ENCODE measurements at regions not wholly inside any gene's neighbourhood (a gene's known extent, or its start where the extent isn't known, plus 50 kb on each side); places are given as distances from the start of the nearest gene placed in this dataset.
"Not testable (repeated sequence)": the region's sequence is repeated elsewhere in the genome, so short reads cannot be mapped to it uniquely, and the experiment has no call there.

GRCh38 chr1:195327361-195327760 is 1280.9 kb downstream of the KCNT2 start:
- DNase-seq = no peak

GRCh38 chr1:195326325-195326724 is 1281.9 kb downstream of the KCNT2 start:
- no peak for DNase-seq

GRCh38 chr1:195325181-195325580 is 1283.1 kb downstream of the KCNT2 start:
- DNase-seq = no peak

- DNase-seq = no peak
These were observed 1302.0 kb downstream of the KCNT2 start for GRCh38 chr1:195306281-195306680.

GRCh38 chr1:195294911-195295310 is 1313.3 kb downstream of the KCNT2 start:
- no peak for DNase-seq

GRCh38 chr1:195278644-195279043 is 1329.6 kb downstream of the KCNT2 start:
- no peak for DNase-seq

GRCh38 chr1:195275710-195276109 is 1332.5 kb downstream of the KCNT2 start:
- DNase-seq = no peak

- DNase-seq = no peak
These were observed 1356.3 kb downstream of the KCNT2 start for GRCh38 chr1:195251900-195252299.

GRCh38 chr1:195243492-195243891 is 1364.7 kb downstream of the KCNT2 start:
- DNase-seq = no peak

- DNase-seq = no peak
These were observed 1367.2 kb downstream of the KCNT2 start for GRCh38 chr1:195241066-195241465.

GRCh38 chr1:195238313-195238712 is 1369.9 kb downstream of the KCNT2 start:
- DNase-seq = no peak

GRCh38 chr1:195236991-195237889 is 1371.0 kb downstream of the KCNT2 start:
- DNase-seq = no peak

- no peak for DNase-seq
These were observed 1389.6 kb downstream of the KCNT2 start for GRCh38 chr1:195218428-195219212.

GRCh38 chr1:195202241-195202640 is 1406.0 kb downstream of the KCNT2 start:
- no peak for DNase-seq

GRCh38 chr1:195200772-195201171 is 1407.5 kb downstream of the KCNT2 start:
- no peak for DNase-seq

- DNase-seq = no peak
These were observed 1411.1 kb downstream of the KCNT2 start for GRCh38 chr1:195197116-195197515.

- DNase-seq = no peak
These were observed 1412.7 kb downstream of the KCNT2 start for GRCh38 chr1:195195423-195196057.

- no peak for DNase-seq
These were observed 1415.1 kb downstream of the KCNT2 start for GRCh38 chr1:195193134-195193533.

- no peak for DNase-seq
These were observed 1419.4 kb downstream of the KCNT2 start for GRCh38 chr1:195188821-195189220.

GRCh38 chr1:195186544-195186943 is 1421.7 kb downstream of the KCNT2 start:
- no peak for DNase-seq

GRCh38 chr1:195185736-195186135 is 1422.5 kb downstream of the KCNT2 start:
- no peak for DNase-seq

- DNase-seq = no peak
These were observed 1422.9 kb downstream of the KCNT2 start for GRCh38 chr1:195185321-195185720.

- DNase-seq = no peak
These were observed 1434.5 kb downstream of the KCNT2 start for GRCh38 chr1:195173753-195174152.

GRCh38 chr1:195159795-195160194 is 1448.4 kb downstream of the KCNT2 start:
- not testable (repeated sequence) for DNase-seq
